ENCODE measurements at regions not wholly inside any gene's neighbourhood (a gene's known extent, or its start where the extent isn't known, plus 50 kb on each side); places are given as distances from the start of the nearest gene placed in this dataset.

DNA sequence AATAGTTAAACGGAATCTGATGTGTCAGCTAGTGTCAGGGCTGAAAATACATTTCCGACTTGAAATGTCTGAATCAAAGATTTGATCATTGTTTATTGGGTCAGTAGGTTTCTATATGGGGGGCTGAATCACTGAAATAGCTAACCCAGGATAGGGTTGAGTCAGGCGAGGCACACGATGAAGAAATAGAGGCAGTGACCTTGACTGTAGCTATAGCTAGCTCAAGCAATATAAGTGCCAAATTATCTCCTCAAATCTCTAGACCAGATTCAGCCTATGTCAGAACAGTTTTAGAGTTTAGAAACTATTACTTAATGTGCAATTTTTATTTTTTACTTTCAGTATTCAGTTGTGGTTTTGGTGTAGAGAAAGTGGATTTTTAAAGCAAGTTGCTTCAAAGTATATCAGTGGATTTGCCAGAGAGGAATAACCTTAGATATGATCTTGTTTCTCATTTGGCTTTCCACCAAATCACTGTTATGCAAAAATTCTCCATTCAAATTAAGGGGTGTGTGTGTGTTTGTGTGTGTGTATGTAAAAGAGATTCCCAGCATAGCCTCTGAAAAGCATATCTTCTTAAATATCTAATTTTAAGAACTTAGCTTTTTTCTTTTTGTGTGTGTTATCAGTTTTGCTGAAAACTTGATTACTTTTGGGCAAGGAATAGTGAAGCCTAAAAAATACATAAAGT lies 100.3 kb upstream of the RPL34 start:
- TF ChIP-seq, protein P1, sequence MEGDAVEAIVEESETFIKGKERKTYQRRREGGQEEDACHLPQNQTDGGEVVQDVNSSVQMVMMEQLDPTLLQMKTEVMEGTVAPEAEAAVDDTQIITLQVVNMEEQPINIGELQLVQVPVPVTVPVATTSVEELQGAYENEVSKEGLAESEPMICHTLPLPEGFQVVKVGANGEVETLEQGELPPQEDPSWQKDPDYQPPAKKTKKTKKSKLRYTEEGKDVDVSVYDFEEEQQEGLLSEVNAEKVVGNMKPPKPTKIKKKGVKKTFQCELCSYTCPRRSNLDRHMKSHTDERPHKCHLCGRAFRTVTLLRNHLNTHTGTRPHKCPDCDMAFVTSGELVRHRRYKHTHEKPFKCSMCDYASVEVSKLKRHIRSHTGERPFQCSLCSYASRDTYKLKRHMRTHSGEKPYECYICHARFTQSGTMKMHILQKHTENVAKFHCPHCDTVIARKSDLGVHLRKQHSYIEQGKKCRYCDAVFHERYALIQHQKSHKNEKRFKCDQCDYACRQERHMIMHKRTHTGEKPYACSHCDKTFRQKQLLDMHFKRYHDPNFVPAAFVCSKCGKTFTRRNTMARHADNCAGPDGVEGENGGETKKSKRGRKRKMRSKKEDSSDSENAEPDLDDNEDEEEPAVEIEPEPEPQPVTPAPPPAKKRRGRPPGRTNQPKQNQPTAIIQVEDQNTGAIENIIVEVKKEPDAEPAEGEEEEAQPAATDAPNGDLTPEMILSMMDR (IDR thresholded peaks at IDR 0.05; ENCODE audit: low read depth, low read length): no peak
- TF ChIP-seq POLR2A (IDR thresholded peaks at IDR 0.05; ENCODE audit: extremely low read depth, insufficient read length) (no peak), MYC (IDR thresholded peaks at IDR 0.05; ENCODE audit: low read depth, low read length) (no peak)
- TF ChIP-seq, protein P2, sequence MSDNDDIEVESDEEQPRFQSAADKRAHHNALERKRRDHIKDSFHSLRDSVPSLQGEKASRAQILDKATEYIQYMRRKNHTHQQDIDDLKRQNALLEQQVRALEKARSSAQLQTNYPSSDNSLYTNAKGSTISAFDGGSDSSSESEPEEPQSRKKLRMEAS (IDR thresholded peaks at IDR 0.05; ENCODE audit: low read depth, low read length): no peak

Measured in NB4 (cell line).